Gastroesophageal sphincter (tissue), 4 donors: ENCODE measurements at regions not wholly inside any gene's neighbourhood (a gene's known extent, or its start where the extent isn't known, plus 50 kb on each side); places are given as distances from the start of the nearest gene placed in this dataset.

Experiments
- ATAC-seq: fragments of 150-250 bp; one replicate; pipeline ENCODE4 v1.9.1; 2016; ENCODE audit warnings: mild to moderate bottlenecking, moderate library complexity
- H3K27ac ChIP-seq, 4 donors: fragments of 200-600 bp; sonication (generic) in 3 of 4; 1 replicate in 3 of 4; 2 replicates in 1 of 4; pipeline ENCODE4 v1.5.1; 2016 to 2019
- H3K27me3 ChIP-seq: fragments of 200-600 bp; sonication (generic); one replicate; pipeline ENCODE4 v1.5.1; 2019
- H3K36me3 ChIP-seq, 2 donors: fragments of 200-600 bp; sonication (generic); one replicate each; pipeline ENCODE4 v1.5.1; 2019; ENCODE audit warnings: control low read depth in 1 of 2
- H3K4me1 ChIP-seq, 3 donors: fragments of 200-600 bp; sonication (generic); 1 replicate in 2 of 3; 2 replicates in 1 of 3; pipeline ENCODE4 v1.5.1; 2016 to 2019; ENCODE audit warnings: control low read depth in 2 of 3
- H3K4me3 ChIP-seq, 2 donors: fragments of 200-600 bp; sonication (generic); one replicate each; pipeline ENCODE4 v1.5.1; 2019; ENCODE audit warnings: mild to moderate bottlenecking in 1 of 2, moderate library complexity in 1 of 2
- H3K9me3 ChIP-seq, 3 donors: fragments of 200-600 bp; sonication (generic); one replicate each; pipeline ENCODE4 v1.5.1; 2017 to 2019; ENCODE audit warnings: control low read depth in 2 of 3
- EP300 ChIP-seq: sonication (generic); formaldehyde crosslinking; IDR thresholded peaks from one replicate; pipeline ENCODE4 v1.6.1; 2017; ENCODE audit warnings: antibody characterized with exemption, mild to moderate bottlenecking
- POLR2A ChIP-seq, 2 donors: fragments of 450-650 bp; IDR thresholded peaks; one replicate each; pipeline ENCODE4 v1.6.1; 2017; ENCODE audit warnings: antibody characterized with exemption in 2 of 2, mild to moderate bottlenecking in 2 of 2, moderate library complexity in 1 of 2
- POLR2AphosphoS5 ChIP-seq: sonication (generic); formaldehyde crosslinking; IDR thresholded peaks from one replicate; pipeline ENCODE4 v1.6.1; 2017; ENCODE audit warnings: antibody characterized with exemption
- WGBS, 2 donors: methylation state at CpG; one replicate each; pipeline ENCODE4 v1.1.5; 2018; ENCODE audit warnings: low coverage in 1 of 2; 5-methylcytosine and 5-hydroxymethylcytosine counted together
- TF ChIP-seq, protein P1 (sequence below), 4 experiments: fragments of 200-600 bp in 2 of 4; fragments of 450-650 bp in 2 of 4; sonication (generic) in 1 of 4; IDR thresholded peaks; one replicate each; pipeline ENCODE4 v1.5.1; 2017 to 2019; ENCODE audit warnings: antibody characterized with exemption in 4 of 4, mild to moderate bottlenecking in 2 of 4, moderate library complexity in 2 of 4

DNA sequence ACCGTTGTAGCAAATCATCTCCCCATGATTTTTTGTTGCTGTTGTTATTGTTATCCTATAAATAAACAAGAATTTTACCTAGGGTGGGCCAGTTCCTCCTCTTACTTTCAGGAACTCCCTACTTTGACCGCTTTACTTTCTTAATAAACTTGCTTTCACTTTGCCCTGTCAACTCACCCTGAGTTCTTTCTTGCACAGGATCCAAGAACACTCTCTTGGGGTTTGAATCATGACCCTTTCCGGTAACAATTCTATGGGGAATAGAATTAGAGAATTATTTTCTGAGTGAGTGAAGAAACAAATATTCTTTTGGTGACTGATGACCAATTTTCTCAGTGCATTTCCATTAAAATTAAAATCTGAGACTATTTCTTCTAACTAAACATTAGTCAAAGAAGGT, 584.0 kb upstream of the TENM3 start:
- TF ChIP-seq POLR2A (IDR thresholded peaks at IDR 0.05) (no peak), EP300 (no peak), POLR2AphosphoS5 (no peak)
- TF ChIP-seq, protein P1, sequence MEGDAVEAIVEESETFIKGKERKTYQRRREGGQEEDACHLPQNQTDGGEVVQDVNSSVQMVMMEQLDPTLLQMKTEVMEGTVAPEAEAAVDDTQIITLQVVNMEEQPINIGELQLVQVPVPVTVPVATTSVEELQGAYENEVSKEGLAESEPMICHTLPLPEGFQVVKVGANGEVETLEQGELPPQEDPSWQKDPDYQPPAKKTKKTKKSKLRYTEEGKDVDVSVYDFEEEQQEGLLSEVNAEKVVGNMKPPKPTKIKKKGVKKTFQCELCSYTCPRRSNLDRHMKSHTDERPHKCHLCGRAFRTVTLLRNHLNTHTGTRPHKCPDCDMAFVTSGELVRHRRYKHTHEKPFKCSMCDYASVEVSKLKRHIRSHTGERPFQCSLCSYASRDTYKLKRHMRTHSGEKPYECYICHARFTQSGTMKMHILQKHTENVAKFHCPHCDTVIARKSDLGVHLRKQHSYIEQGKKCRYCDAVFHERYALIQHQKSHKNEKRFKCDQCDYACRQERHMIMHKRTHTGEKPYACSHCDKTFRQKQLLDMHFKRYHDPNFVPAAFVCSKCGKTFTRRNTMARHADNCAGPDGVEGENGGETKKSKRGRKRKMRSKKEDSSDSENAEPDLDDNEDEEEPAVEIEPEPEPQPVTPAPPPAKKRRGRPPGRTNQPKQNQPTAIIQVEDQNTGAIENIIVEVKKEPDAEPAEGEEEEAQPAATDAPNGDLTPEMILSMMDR (IDR thresholded peaks at IDR 0.05) = no peak
- Histone ChIP-seq H3K9me3 (no peaks in the 10 kb centered on the region), H3K36me3 (no peaks in the 10 kb centered on the region), H3K4me1 (no peaks in the 10 kb centered on the region), H3K27me3 (no peaks in the 10 kb centered on the region), H3K27ac (no peak overlapping the region), H3K4me3 (no peak overlapping the region)
- 43 to 53% methylated on average over 3 of the region's 3 CpGs for WGBS, 2 donors
- ATAC-seq = no peak

DNA sequence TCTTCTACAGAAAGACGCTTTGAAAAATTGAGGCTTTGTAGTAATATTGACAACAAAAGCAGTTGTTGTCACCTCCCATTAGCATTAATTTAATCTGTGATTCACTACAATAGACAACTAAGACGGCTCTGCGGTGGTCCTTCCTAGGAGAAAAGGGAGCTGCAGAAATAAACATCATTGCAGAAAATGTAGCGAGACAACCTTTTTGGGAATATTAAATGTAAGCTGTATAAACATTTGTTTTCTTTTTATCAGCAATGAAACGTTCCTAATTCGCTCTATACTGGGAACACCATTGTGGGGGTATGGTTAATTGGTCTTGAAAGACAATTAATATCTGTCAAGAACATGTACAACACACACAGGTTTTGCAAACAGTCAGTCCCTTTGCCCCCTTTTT, 583.3 kb upstream of the TENM3 start:
- no peaks in the 10 kb centered on the region for H3K27me3 ChIP-seq
- no peaks in the 10 kb centered on the region for H3K4me1 ChIP-seq
- 61 to 81% methylated on average over 6 of the region's 6 CpGs for WGBS, 2 donors
- H3K9me3 ChIP-seq = no peaks in the 10 kb centered on the region
- no peaks in the 10 kb centered on the region for H3K36me3 ChIP-seq
- no peak overlapping the region for H3K27ac ChIP-seq
- TF ChIP-seq POLR2AphosphoS5 = no peak
- no peak for TF ChIP-seq POLR2A (IDR thresholded peaks at IDR 0.05)
- TF ChIP-seq, protein P1 (IDR thresholded peaks at IDR 0.05) = no peak
- no peak for TF ChIP-seq EP300
- ATAC-seq = no peak
- H3K4me3 ChIP-seq = no peak overlapping the region

DNA sequence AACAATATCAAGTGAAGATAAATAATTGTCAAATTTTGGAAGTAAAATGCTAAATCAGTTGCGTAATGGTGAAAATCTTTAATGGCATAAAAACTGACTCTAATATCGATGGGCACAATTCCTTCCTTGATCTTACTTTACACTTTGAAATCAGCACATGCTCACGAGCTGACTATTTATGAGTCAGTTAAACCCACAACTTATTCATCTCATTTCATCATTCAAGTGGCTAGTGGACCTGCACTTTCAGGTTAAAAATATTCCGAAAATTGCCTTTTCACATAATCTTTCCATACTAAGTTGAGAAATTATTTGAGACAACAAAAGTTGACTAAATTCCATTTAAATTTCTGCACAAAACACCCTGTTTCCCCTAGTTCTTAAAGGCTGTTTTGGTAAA, 582.1 kb upstream of the TENM3 start:
- no peaks in the 10 kb centered on the region for H3K4me1 ChIP-seq
- no peak for ATAC-seq
- no peak overlapping the region for H3K27ac ChIP-seq
- 72 to 81% methylated on average over 4 of the region's 4 CpGs for WGBS, 2 donors
- TF ChIP-seq EP300 (no peak), POLR2AphosphoS5 (no peak), POLR2A (IDR thresholded peaks at IDR 0.05) (no peak)
- TF ChIP-seq, protein P1 (IDR thresholded peaks at IDR 0.05) = no peak
- H3K9me3 ChIP-seq = no peaks in the 10 kb centered on the region
- no peaks in the 10 kb centered on the region for H3K36me3 ChIP-seq
- H3K4me3 ChIP-seq = no peak overlapping the region
- H3K27me3 ChIP-seq = no peaks in the 10 kb centered on the region

- no peak overlapping the region for H3K27ac ChIP-seq
- no peak for ATAC-seq
- WGBS, 2 donors = 5 to 17% methylated on average over 2 of the region's 2 CpGs
- H3K9me3 ChIP-seq = no peaks in the 10 kb centered on the region
- no peaks in the 10 kb centered on the region for H3K4me1 ChIP-seq
- no peaks in the 10 kb centered on the region for H3K36me3 ChIP-seq
- H3K4me3 ChIP-seq = no peak overlapping the region
- no peaks in the 10 kb centered on the region for H3K27me3 ChIP-seq
- no peak for TF ChIP-seq POLR2AphosphoS5
- TF ChIP-seq EP300 = no peak
- TF ChIP-seq, protein P1 (IDR thresholded peaks at IDR 0.05) = no peak
- TF ChIP-seq POLR2A (IDR thresholded peaks at IDR 0.05) = no peak
Observed at GRCh38 chr4:181661923-181662322, 581.3 kb upstream of the TENM3 start.

DNA sequence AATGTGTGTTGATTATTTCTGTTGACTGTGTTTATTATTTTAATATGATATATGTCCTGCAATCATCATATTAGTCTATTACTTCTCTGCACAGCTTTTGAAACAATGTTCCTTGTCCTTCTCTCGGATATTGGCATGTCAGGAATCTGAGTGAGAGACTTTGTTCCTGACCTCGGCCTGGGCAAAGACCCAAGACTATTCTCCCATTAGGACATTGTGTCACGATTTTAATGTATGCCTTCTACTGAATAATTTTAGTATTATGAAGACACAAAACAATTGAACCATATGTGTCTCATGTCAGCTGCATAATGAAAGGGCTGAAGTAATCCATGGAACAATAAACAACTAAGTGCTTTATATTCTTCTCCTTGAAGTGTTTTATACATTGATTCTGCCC, 580.8 kb upstream of the TENM3 start:
- 12 to 35% methylated on average over 3 of the region's 3 CpGs for WGBS, 2 donors
- no peak for ATAC-seq
- no peak for TF ChIP-seq POLR2AphosphoS5
- TF ChIP-seq POLR2A (IDR thresholded peaks at IDR 0.05) = no peak
- TF ChIP-seq EP300 = no peak

GRCh38 chr4:181670506-181670905, 572.7 kb upstream of the TENM3 start:
- no peak for ATAC-seq
- H3K36me3 ChIP-seq = no peaks in the 10 kb centered on the region
- no peaks in the 10 kb centered on the region for H3K9me3 ChIP-seq
- H3K27me3 ChIP-seq = no peaks in the 10 kb centered on the region
- no peak overlapping the region for H3K27ac ChIP-seq
- WGBS, 2 donors = 37 to 50% methylated on average over 2 of the region's 2 CpGs
- TF ChIP-seq POLR2A (IDR thresholded peaks at IDR 0.05) = no peak
- no peak for TF ChIP-seq EP300
- TF ChIP-seq, protein P1 (IDR thresholded peaks at IDR 0.05) = no peak
- no peak for TF ChIP-seq POLR2AphosphoS5
- H3K4me3 ChIP-seq = no peak overlapping the region
- H3K4me1 ChIP-seq = no peaks in the 10 kb centered on the region

More for the DNA sequence above, 580.8 kb upstream of the TENM3 start:
- Histone ChIP-seq H3K9me3 (no peaks in the 10 kb centered on the region), H3K4me1 (no peaks in the 10 kb centered on the region), H3K27me3 (no peaks in the 10 kb centered on the region), H3K36me3 (no peaks in the 10 kb centered on the region), H3K27ac (no peak overlapping the region), H3K4me3 (no peak overlapping the region)
